Activated CD4-positive, alpha-beta T cell treated with anti-CD3 and anti-CD28 coated beads, Interleukin-2, amount 10 ng/mL, durations not matched to agents 7 days and 5 days (primary cell): ENCODE measurements at regions not wholly inside any gene's neighbourhood (a gene's known extent, or its start where the extent isn't known, plus 50 kb on each side); places are given as distances from the start of the nearest gene placed in this dataset.

ENCODE experiments used
- CTCF ChIA-PET: fragments of 350-600 bp; sonication (Branson Sonifier 250); formaldehyde crosslinking; loops from one replicate; lab custom pipeline; 2021; ENCODE audit warnings: antibody characterized with exemption; lab: Charles Lee
- POLR2A ChIA-PET: fragments of 350-600 bp; sonication (Branson Sonifier 250); formaldehyde crosslinking; loops from one replicate; lab custom pipeline; 2021; ENCODE audit warnings: antibody characterized with exemption; lab: Charles Lee
- DNase-seq: peaks from one replicate; pipeline ENCODE4 v3.0.0-alpha.2; 2020
- H3K27ac Mint-ChIP-seq: one replicate; pipeline ENCODE4 v1.8.0; 2021; ENCODE audit warnings: mild to moderate bottlenecking, moderate library complexity, mixed read lengths
- H3K27me3 Mint-ChIP-seq: one replicate; pipeline ENCODE4 v1.8.0; 2021; ENCODE audit warnings: mixed read lengths
- H3K36me3 Mint-ChIP-seq: one replicate; pipeline ENCODE4 v1.8.0; 2021; ENCODE audit warnings: low read depth, mixed read lengths
- H3K4me1 Mint-ChIP-seq: one replicate; pipeline ENCODE4 v1.8.0; 2021; ENCODE audit warnings: mixed read lengths
- H3K4me3 Mint-ChIP-seq: one replicate; pipeline ENCODE4 v1.8.0; 2021; ENCODE audit warnings: mild to moderate bottlenecking, moderate library complexity, mixed read lengths
- H3K9me3 Mint-ChIP-seq: one replicate; pipeline ENCODE4 v1.8.0; 2021; ENCODE audit warnings: mixed read lengths

DNA sequence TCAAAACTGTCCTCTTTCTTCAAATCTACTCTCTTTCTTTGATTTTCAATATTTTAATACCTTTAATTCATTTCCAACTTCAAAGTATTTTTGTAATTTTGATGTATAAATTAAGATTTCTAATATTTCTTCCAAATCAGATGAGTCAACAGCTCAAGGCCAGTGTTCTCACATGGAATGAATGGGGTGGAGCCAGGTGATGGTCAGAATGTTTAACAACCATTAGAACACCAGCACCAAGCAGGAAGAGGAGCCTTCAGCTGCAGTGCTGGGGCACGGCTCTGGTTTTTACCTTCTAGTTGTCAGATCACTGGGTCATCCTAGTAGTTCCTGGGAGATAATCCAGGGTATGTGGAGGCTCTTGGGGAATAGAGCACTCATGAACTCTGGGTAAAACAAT, 494.5 kb upstream of the PDZRN3 start:
- Mint-ChIP-seq H3K4me1 (no peaks in the 10 kb centered on the region), H3K27me3 (no peaks in the 10 kb centered on the region), H3K36me3 (no peaks in the 10 kb centered on the region), H3K27ac (no peak overlapping the region), H3K4me3 (no peak overlapping the region), H3K9me3 (peaks cover 14% of the 10 kb centered on the region)
- ChIA-PET POLR2A (no interaction called here), CTCF (no interaction called here)
- DNase-seq = no peak

DNA sequence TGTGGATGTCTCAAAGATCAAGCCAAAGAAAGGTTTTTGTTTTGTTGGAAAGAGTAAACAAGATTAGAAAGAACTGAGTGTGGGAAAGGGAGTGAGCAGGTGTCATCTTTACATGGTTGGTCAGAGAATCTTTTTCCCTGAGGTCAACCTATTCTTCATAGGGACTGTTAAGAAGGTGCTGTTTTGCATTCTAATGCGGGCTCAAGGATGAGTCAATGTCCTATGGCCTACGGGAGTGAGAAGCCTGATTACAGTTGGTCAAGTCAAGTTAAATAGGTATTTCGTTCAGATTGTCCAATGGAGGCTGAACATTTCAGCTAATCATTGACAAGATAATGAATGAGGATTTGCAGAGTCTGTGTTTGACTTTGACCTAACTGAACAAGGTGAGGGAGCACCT, 491.2 kb upstream of the PDZRN3 start:
- Mint-ChIP-seq H3K27ac (no peak overlapping the region), H3K4me3 (no peak overlapping the region), H3K9me3 (peaks cover 5% of the 10 kb centered on the region), H3K36me3 (no peaks in the 10 kb centered on the region), H3K27me3 (no peaks in the 10 kb centered on the region), H3K4me1 (no peaks in the 10 kb centered on the region)
- ChIA-PET POLR2A (no interaction called here), CTCF (no interaction called here)
- no peak for DNase-seq

DNA sequence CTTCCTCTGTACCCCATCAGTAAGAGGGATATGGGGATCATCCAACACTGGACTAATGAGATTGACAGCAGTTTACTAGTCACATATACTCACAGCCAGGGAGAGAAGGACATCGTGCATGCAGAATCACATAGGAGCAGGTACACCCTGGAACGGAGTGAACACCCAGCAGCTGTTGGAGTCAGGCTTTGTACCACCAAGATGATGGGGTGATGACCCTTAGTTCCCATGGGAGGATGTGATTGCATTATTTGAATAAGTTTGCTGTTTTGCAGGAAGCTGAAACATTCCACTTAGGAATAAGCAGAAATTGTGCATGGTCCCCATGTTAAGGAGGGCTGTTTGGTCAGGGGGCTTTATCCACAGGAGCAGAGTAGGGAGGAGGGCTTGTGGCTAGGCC, 482.7 kb upstream of the PDZRN3 start:
- Mint-ChIP-seq H3K4me1 (no peaks in the 10 kb centered on the region), H3K27ac (no peak overlapping the region), H3K27me3 (no peaks in the 10 kb centered on the region), H3K36me3 (no peaks in the 10 kb centered on the region), H3K9me3 (peaks cover 1% of the 10 kb centered on the region), H3K4me3 (no peak overlapping the region)
- ChIA-PET POLR2A (no interaction called here), CTCF (no interaction called here)
- DNase-seq = no peak

GRCh38 chr3:74106925-74107324, 482.2 kb upstream of the PDZRN3 start:
- H3K9me3 Mint-ChIP-seq = peaks cover 2% of the 10 kb centered on the region

GRCh38 chr3:74091204-74091603, 466.5 kb upstream of the PDZRN3 start:
- H3K36me3 Mint-ChIP-seq = no peaks in the 10 kb centered on the region
- POLR2A ChIA-PET = no interaction called here
- H3K27me3 Mint-ChIP-seq = no peaks in the 10 kb centered on the region
- H3K4me3 Mint-ChIP-seq = no peak overlapping the region
- DNase-seq = no peak
- no peak overlapping the region for H3K27ac Mint-ChIP-seq
- H3K4me1 Mint-ChIP-seq = no peaks in the 10 kb centered on the region
- CTCF ChIA-PET = no interaction called here
- no peaks in the 10 kb centered on the region for H3K9me3 Mint-ChIP-seq

More at GRCh38 chr3:74106925-74107324, 482.2 kb upstream of the PDZRN3 start:
- Mint-ChIP-seq H3K4me3 (no peak overlapping the region), H3K27me3 (no peaks in the 10 kb centered on the region), H3K36me3 (no peaks in the 10 kb centered on the region), H3K4me1 (no peaks in the 10 kb centered on the region), H3K27ac (no peak overlapping the region)
- DNase-seq = no peak
- POLR2A ChIA-PET = no interaction called here
- CTCF ChIA-PET = no interaction called here

DNA sequence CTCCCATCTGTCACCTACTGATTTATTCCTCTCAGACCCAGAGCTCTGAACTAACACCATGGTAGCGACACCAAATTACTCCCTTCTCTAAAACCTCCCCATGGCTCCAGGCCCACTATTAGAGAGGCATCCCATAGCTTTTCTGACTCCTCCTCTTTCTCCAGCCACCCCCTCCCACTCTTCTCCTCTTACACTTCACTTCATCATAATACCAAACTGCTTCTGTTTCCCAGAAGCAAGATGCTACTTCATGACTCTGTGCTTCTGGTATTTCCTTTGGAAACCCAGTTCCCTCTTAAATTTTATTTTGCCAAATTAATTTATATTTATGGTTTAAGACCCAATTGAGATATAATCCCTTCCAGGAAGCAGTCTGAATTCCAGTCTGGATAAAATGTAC, 465.1 kb upstream of the PDZRN3 start:
- H3K36me3 Mint-ChIP-seq = no peaks in the 10 kb centered on the region
- no peak overlapping the region for H3K4me3 Mint-ChIP-seq
- no peaks in the 10 kb centered on the region for H3K27me3 Mint-ChIP-seq
- no peaks in the 10 kb centered on the region for H3K4me1 Mint-ChIP-seq
- H3K9me3 Mint-ChIP-seq = no peaks in the 10 kb centered on the region
- ChIA-PET CTCF (no interaction called here), POLR2A (no interaction called here)
- no peak overlapping the region for H3K27ac Mint-ChIP-seq
- no peak for DNase-seq

DNA sequence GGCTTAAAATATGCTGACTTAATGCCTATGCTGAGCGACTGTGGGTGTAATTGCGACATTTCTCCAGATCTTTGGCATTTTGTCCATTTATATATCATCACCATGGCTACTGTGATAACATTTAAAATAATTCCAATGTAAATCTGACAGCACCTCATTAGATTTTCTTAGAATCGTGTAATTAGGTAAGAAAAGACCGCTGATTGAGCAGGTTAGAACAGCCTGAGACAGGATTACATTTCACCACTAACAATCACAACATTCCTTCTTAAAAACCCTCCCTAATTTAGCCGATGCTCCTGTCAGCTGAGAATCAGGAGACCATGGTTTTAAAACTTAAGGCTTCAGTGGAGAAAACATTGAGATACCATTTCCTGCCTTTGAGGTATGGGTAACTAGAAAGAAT, 455.3 kb upstream of the PDZRN3 start:
- ChIA-PET POLR2A (no interaction called here), CTCF (no interaction called here)
- no peak for DNase-seq
- H3K36me3 Mint-ChIP-seq = no peaks in the 10 kb centered on the region
- H3K9me3 Mint-ChIP-seq = peaks cover 5% of the 10 kb centered on the region
- H3K4me1 Mint-ChIP-seq = no peaks in the 10 kb centered on the region
- no peak overlapping the region for H3K27ac Mint-ChIP-seq
- no peak overlapping the region for H3K4me3 Mint-ChIP-seq
- no peaks in the 10 kb centered on the region for H3K27me3 Mint-ChIP-seq

DNA sequence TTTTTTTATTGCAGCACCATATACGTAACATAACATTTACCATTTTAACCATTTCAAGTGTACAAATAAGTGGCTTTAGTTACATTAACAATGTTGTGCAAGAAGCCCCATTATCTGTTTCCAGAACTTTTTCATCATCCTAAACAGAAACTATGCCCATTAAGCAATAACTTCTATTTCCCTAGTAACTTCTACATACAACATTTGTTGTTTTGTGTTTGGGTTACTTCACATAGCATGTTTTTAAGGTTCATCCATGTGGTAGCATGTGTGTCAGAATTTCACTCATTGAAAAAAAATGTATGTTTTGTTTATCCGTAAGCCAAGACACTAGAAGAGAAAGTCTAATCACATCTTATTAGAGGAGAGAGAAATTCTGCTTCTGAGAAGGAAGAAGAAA, 450.5 kb upstream of the PDZRN3 start:
- POLR2A ChIA-PET = no interaction called here
- no peak for DNase-seq
- CTCF ChIA-PET = no interaction called here
- Mint-ChIP-seq H3K9me3 (peaks cover 2% of the 10 kb centered on the region), H3K27me3 (no peaks in the 10 kb centered on the region), H3K4me3 (no peak overlapping the region), H3K4me1 (no peaks in the 10 kb centered on the region), H3K27ac (no peak overlapping the region), H3K36me3 (no peaks in the 10 kb centered on the region)

DNA sequence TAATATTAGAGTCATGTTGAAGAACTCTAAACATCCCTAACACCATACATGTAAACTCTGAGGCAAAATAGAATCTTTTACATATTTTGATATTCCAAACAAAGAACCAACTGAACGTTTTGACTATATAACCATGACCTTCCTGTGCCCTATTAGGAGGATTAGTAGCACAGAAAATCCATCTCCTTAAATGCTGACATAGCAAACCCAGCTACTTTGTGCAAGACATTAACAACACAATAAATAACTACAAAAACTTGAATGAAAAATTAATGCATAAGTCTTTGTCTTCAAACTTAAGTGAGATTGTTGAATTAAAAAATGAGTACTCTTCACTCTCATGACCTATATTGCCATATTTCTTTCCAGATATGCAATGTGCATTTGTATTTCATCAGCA, 450.0 kb upstream of the PDZRN3 start:
- ChIA-PET CTCF (no interaction called here), POLR2A (no interaction called here)
- Mint-ChIP-seq H3K4me1 (no peaks in the 10 kb centered on the region), H3K27ac (no peak overlapping the region), H3K9me3 (peaks cover 2% of the 10 kb centered on the region), H3K4me3 (no peak overlapping the region), H3K36me3 (no peaks in the 10 kb centered on the region), H3K27me3 (no peaks in the 10 kb centered on the region)
- DNase-seq = no peak

GRCh38 chr3:74067296-74067695, 442.6 kb upstream of the PDZRN3 start:
- no peaks in the 10 kb centered on the region for H3K9me3 Mint-ChIP-seq
- CTCF ChIA-PET = no interaction called here
- no peak overlapping the region for H3K27ac Mint-ChIP-seq
- H3K27me3 Mint-ChIP-seq = no peaks in the 10 kb centered on the region
- no peak overlapping the region for H3K4me3 Mint-ChIP-seq
- POLR2A ChIA-PET = no interaction called here
- H3K4me1 Mint-ChIP-seq = no peaks in the 10 kb centered on the region
- DNase-seq = no peak
- H3K36me3 Mint-ChIP-seq = no peaks in the 10 kb centered on the region

GRCh38 chr3:74066456-74066855, 441.7 kb upstream of the PDZRN3 start:
- Mint-ChIP-seq H3K36me3 (no peaks in the 10 kb centered on the region), H3K4me3 (no peak overlapping the region), H3K27ac (no peak overlapping the region), H3K9me3 (no peaks in the 10 kb centered on the region), H3K4me1 (no peaks in the 10 kb centered on the region), H3K27me3 (no peaks in the 10 kb centered on the region)
- CTCF ChIA-PET = no interaction called here
- no peak for DNase-seq
- POLR2A ChIA-PET = no interaction called here

- ChIA-PET POLR2A (no interaction called here), CTCF (no interaction called here)
- Mint-ChIP-seq H3K27me3 (no peaks in the 10 kb centered on the region), H3K27ac (no peak overlapping the region), H3K4me3 (no peak overlapping the region), H3K4me1 (no peaks in the 10 kb centered on the region), H3K36me3 (no peaks in the 10 kb centered on the region), H3K9me3 (no peaks in the 10 kb centered on the region)
- DNase-seq = no peak
These were observed 435.3 kb upstream of the PDZRN3 start for GRCh38 chr3:74059923-74060600.

DNA sequence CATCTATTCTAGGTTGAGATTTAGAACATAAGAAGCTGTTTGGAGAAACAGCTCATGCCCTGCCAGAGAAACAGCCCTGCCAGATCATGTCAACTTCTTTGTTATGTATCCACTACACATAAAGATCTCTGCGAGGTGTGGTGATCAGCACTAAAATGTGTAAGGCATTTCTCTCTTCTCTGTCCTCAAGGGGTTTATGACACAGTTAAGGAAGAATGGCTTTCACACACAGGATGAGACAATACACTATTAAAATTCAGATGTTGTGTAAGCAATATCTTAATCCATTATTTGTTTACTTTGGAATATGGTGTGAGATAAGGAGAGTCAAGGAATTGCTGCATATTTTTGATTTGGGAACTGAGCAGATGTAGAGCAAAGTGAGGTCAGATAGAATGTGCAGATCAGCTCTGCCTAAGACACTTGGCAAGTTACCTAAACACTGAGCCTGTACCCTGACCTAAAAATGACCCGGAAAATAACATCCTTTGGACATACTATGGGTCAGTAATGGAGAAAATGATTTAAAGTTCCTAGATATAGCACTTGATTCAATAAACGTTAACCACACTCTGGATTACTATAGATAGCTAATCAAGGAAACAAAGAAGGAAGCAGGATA, 434.7 kb upstream of the PDZRN3 start:
- H3K27me3 Mint-ChIP-seq = no peaks in the 10 kb centered on the region
- no peaks in the 10 kb centered on the region for H3K4me1 Mint-ChIP-seq
- no peak overlapping the region for H3K4me3 Mint-ChIP-seq
- ChIA-PET CTCF (no interaction called here), POLR2A (no interaction called here)
- no peak for DNase-seq
- H3K36me3 Mint-ChIP-seq = no peaks in the 10 kb centered on the region
- H3K27ac Mint-ChIP-seq = no peak overlapping the region
- H3K9me3 Mint-ChIP-seq = no peaks in the 10 kb centered on the region

DNA sequence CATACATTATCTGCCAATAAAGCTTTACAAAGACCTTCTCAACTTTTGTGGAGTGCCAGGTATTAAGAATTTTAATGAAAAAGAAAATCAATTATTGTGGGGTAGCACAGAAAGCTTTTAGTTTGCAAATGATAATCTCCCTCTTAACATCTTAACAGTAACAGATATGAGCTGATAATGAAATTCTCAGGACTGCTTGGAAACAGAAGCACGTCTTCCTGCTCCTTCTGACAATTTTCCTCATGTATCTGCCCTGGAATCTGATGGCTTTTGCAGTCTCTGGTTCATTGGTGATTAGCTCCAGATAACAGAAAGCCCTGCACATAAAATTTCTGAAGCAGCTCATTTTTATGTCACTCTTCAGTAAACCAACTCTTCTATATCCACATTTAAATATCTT, 432.4 kb upstream of the PDZRN3 start:
- DNase-seq = no peak
- Mint-ChIP-seq H3K27me3 (no peaks in the 10 kb centered on the region), H3K4me1 (no peaks in the 10 kb centered on the region), H3K9me3 (no peaks in the 10 kb centered on the region), H3K4me3 (no peak overlapping the region), H3K36me3 (no peaks in the 10 kb centered on the region), H3K27ac (no peak overlapping the region)
- ChIA-PET POLR2A (no interaction called here), CTCF (no interaction called here)
